NCI-H1092 treated with DMSO at 0.1 percent for 48 hours (cell line): ENCODE measurements at regions not wholly inside any gene's neighbourhood (a gene's known extent, or its start where the extent isn't known, plus 50 kb on each side); places are given as distances from the start of the nearest gene placed in this dataset.
"Not testable (repeated sequence)": the region's sequence is repeated elsewhere in the genome, so short reads cannot be mapped to it uniquely, and the experiment has no call there.

ENCODE experiments used
- DNase-seq: peaks from one replicate; lab custom pipeline; 2025; lab: John Stamatoyannopoulos, UW

DNA sequence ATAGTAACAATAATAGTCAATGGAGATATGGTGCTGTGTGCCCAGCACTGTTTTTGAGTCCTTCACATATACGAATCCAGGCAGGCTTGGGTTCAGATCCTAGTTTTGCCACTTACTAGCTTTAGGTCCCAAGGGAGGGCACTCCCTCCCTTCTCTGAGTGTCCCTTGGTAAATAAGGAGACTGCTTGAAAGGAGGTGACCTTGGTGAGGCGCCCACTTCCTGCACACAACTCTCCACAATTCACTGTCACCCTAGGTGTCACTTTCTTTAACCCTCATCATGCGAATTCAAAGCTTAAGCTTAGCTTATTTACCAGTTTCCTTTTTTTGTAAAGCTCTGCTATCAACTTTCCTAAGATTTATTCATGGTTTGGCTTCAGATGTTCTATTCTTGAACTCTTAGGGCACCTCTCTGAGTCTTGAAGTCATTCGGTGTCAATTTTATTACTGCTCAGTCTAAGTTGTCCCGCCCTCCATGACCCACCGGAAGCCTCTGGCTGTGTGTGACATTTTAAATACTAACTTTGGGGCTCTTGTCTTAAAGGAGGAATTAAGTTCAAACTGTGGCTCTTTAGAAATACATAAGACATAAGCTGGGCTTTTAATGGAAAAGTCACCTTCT is 170.7 kb upstream of the ZNF618 start:
- DNase-seq, result no peak

GRCh38 chr9:113705928-113706519 is 170.1 kb upstream of the ZNF618 start:
- no peak for DNase-seq

- no peak for DNase-seq
Observed at GRCh38 chr9:113707953-113708695, 168.0 kb upstream of the ZNF618 start.

DNA sequence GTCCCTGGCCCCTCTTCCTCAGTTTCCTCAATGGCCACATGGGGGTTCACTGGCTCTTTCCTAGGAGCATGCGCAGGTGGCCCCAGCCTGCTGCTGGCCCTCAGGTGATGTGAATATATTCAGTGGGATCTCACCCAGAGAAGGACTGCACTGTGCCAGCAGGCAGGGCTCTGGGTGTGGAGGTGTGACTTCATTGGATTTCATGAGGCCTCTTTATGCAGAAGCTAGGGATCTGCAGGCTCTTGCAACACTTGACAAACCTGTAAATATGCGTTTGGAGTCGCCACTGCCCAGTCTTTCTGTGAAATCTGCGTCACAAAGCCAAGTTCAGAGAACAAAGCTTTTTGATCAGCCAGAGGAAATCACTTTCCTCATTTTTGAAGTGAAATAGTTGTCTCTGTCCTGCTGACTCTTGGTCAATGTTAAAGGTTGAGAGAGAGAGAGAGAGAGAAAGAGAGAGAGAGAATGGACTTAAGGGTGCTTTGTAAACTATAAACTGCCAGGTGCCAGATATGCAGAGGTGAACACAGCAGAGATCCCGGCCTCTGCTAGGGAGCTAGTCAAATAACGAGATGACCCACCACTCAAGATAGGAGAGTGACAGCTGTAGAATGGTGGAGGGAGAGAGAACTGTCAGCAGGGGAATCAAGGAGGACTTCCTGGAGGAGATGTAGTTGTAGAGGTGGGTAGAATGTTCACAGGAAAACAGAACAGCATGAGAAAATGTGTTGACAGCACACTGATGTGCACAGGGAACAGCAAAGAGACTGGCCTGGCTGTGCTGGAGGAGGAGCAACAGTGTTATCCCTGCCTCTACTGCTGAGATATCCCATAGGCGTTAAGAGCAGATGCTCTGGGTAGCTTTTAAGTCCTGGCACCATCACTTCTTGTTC is 167.0 kb upstream of the ZNF618 start:
- DNase-seq, result no peak

DNA sequence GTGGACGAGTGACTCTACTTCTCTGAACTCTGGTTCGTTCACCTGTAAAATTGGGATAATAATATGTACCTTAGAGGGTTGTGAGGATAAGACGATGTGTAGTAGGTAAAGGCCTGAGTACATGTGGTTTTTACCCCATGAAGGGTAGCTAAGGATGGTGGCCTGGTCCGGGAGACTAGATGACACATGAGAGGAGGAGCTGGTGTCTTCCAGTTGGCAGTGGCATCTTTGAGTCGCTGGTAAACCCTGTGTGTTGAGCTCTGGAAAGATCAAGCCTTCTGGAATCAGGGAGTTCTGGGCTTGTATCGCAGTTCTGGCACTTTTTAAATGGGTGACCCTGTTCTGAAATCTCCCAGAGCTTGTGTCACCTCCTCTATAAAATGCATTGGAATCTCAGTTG is 166.4 kb upstream of the ZNF618 start:
- DNase-seq, result no peak

DNA sequence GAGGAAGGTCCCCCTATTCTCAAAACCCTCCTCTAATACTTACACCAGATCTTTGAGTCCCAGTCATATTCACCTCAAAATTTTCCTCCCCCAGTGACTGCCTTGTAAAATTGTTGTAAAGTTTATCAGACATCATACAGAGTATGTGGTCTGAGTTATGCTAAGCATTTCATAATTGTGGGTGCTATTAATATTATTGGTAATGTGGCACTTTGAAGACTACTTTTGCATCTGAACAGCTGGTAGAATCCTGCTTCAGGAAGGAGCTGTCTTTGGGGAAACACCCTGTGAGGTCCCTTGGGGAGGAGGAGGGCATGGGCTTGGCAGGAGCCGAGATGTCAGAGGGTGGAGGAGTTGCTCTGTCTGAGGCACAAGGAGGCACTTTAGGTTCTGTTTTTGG is 164.9 kb upstream of the ZNF618 start:
- DNase-seq, result no peak

DNA sequence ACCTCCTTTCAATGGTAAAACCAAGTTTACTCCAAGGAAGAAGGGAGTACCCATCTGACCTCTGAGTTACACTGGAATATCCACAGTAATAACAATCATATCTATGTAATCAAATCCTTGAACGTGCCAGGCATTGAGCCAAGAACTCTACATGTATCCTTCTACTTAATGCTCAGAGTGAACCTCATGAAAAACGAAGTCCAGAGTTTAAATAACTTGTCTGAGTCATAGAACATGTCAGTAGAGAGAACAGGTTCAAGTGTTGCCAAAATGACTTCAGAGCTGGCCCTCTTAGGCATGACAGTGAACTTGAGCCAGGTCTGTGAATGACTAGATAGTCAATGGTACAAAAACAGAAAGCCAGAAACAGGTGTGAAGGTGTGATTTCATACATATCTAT is 164.1 kb upstream of the ZNF618 start:
- DNase-seq, result no peak

DNA sequence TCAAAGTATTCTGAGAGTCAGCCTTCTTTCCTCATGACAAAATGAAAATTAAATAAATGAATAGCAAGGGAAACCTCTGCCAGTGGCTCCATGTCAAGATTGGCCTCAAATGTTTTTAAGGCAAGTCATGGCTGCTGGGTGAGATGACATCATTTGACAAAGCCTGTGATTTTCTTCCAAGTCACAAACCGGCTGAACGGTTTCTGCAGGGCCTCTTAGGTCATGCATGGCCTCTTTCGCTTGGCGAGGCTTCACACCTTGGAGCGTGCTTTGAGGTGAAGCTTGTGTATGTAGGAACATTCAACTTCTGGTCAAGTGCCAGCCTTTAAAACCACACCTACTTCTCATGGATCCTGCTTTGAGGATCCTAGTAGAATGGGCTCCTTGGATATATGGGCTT is 161.0 kb upstream of the ZNF618 start:
- DNase-seq, result no peak

DNA sequence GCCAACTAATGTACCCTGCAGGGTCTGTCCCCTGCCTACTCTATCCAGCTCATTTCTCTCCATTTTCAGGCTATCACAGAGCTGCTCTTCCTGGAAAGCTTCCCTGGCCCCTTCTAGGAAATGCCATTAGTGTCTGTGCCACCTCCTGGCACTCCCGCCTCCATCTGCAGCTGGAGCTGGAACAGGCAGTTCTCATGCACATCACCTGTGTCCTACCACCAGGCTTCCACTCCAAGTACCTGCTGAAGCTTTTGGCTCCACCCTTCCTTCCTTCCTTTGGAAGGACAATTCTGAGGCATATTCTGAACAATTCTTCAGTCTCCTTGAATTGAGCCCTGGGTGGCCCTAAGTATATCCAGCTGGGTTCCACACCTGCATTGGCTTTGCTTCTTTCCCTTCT is 156.2 kb upstream of the ZNF618 start:
- DNase-seq, result no peak

DNA sequence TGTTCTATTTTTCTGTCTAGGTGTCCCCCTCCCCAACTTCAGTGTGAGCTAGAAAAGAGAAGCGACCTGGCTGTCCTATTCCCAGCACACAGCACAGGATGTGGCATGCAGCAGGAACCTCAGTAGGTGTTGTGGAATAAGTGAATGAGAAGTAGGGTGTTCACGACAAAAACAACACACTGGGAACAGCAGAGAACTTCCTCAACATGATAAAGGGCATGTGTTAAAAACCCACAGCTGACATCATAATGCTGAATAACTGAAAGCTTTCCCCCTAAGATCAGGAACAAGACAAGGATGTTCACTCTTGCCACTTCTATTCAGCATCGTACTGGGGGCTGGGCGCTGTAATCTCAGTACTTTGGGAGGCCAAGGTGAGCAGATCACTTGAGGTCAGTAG is 155.6 kb upstream of the ZNF618 start:
- no peak for DNase-seq

GRCh38 chr9:113721856-113722255 is 154.3 kb upstream of the ZNF618 start:
- no peak for DNase-seq

- DNase-seq, result no peak
Observed at GRCh38 chr9:113724202-113724601, 151.9 kb upstream of the ZNF618 start.

DNA sequence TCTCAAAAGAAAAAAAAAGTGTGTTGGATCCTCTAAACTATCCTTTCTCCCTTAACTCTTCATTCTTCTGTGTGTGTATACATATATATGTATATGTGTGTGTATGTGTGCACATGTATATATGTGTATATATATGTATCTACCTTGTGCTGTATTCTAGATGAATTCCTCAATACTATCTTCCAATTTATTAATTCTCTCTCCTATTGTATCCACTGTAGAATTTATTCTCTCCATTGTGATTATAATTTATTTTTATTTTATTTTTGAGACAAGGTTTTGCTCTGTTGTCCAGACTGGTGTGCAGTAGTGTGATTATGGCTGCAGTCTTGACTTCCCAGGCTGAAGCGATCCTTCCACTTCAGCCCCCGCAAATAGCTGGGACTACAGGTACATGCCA is 147.1 kb upstream of the ZNF618 start:
- no peak for DNase-seq

GRCh38 chr9:113734826-113735225 is 141.3 kb upstream of the ZNF618 start:
- no peak for DNase-seq

DNA sequence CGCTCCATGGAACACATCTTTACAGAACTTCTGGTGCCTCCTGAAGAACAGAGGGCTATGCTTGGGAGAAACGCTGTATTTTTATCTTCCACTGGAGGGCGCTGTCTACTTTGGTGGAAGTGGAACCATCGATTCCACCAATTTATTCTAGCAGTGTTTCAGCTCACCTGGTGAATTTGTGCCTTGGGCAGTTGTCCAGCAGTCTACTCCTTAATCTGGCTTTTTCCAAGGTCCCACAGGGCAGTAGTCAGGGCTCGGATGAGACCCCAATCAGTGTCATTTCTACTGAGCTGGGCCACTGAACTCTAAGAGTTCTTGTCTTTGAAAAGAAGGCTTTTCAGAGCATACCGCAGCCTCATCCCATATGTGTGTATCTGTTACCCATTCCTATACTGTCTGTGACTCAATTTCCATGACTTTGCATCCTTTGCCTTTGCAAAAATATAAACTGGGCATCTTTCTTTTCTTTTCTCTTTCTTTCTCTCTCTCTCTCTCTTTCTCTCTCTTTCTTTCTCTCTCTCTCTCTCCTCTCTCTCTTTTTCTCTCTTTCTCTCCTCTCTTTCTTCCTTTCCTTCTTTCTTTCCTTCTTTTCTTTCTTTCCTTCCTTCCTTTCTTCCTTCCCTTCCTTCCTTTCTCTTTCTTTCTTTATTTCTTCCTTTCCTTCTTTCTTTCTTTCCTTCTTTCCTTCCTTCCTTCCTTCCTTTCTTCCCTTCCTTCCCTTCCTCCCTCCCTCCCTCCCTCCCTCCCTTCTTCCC is 138.4 kb upstream of the ZNF618 start:
- peak; percentile 51 for DNase-seq

- no peak for DNase-seq
Observed at GRCh38 chr9:113738496-113738892, 137.6 kb upstream of the ZNF618 start.

DNA sequence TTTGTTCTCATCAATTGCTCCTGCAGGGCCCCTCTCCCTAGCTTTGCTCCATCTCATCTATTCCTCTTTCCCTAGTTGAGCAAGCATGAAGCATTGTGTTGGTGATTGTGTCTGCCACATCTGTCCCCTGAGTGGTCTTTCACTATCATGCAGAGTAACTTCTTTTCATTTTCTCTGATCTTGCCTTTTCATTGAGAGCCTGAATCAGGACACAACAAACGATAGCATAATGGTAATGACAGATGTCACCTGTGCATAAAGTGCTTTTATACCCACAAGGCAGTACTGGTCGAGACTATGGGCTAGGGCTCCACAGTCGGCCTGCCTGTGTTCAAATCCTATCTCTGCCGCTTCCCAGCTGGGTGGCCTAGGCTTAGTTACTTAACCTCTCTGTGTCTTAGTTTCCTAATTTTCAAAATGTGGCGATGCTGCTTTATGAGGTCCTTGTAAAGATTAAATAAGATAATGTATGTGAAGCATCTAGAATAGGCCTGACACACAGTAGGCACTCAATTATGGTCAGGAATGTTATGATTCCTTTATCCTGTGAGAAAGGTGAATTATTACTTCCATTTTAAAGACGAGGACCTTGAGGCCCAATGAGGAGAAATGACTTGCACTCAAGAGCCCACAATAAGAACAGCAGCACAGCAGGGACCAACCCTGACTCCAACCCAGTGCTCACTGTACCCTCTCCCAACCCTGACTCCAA is 137.1 kb upstream of the ZNF618 start:
- DNase-seq, result no peak

DNA sequence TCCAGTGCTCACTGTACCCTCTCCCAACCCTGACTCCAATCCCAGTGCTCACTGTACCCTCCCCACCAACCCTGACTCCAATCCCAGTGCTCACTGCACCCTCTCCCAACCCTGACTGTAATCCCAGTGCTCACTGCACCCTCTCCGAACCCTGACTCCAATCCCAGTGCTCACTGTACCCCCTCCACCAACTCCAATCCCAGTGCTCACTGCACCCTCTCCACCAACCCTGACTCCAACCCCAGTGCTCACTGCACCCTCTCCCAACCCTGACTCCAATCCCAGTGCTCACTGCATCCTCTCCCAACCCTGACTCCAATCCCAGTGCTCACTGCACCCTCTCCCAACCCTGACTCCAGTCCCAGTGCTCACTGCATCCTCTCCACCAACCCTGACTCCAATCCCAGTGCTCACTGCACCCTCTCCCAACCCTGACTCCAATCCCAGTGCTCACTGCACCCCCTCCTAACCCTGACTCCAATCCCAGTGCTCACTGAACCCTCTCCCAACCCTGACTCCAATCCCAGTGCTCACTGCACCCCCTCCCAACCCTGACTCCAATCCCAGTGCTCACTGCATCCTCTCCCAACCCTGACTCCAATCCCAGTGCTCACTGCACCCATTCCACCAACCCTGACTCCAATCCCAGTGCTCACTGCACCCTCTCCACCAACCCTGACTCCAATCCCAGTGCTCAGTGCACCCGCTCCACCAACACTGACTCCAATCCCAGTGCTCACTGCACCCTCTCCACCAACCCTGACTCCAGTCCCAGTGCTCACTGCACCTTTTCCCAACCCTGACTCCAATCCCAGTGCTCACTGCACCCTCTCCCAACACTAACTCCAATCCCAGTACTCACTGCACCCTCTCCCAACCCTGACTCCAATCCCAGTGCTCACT is 136.3 kb upstream of the ZNF618 start:
- not testable (repeated sequence) for DNase-seq

- not testable (repeated sequence) for DNase-seq
Observed at GRCh38 chr9:113740508-113741500, 135.3 kb upstream of the ZNF618 start.
